ENCODE measurements at regions not wholly inside any gene's neighbourhood (a gene's known extent, or its start where the extent isn't known, plus 50 kb on each side); places are given as distances from the start of the nearest gene placed in this dataset.

GRCh38 chr4:140222171-140222570 lies 68.2 kb upstream of the MAML3 start:
- TF ChIP-seq CTCF (IDR thresholded peaks at IDR 0.05) = no peak
- no peak for TF ChIP-seq POLR2A (IDR thresholded peaks at IDR 0.05)

All from testis (tissue), 2 donors.